Tongue (tissue), 1 donor: ENCODE measurements at regions not wholly inside any gene's neighbourhood (a gene's known extent, or its start where the extent isn't known, plus 50 kb on each side); places are given as distances from the start of the nearest gene placed in this dataset.

Experiments
- DNase-seq: peaks from one replicate; pipeline ENCODE4 v3.0.0-alpha.2; 2015

- DNase-seq = no peak
Measured at GRCh38 chr12:114976372-114976771, 292.4 kb upstream of the TBX3 start.

GRCh38 chr12:114975640-114976310 is 291.8 kb upstream of the TBX3 start:
- no peak for DNase-seq

GRCh38 chr12:114974826-114975639 is 291.1 kb upstream of the TBX3 start:
- DNase-seq = peak; percentile 32

- no peak for DNase-seq
Measured at GRCh38 chr12:114974333-114974732, 290.4 kb upstream of the TBX3 start.

- DNase-seq = no peak
Measured at GRCh38 chr12:114968727-114969126, 284.8 kb upstream of the TBX3 start.

- DNase-seq = peak; percentile 33
Measured at GRCh38 chr12:114967151-114967550, 283.2 kb upstream of the TBX3 start.

- no peak for DNase-seq
Measured at GRCh38 chr12:114964841-114965240, 280.9 kb upstream of the TBX3 start.

- no peak for DNase-seq
Measured at GRCh38 chr12:114963846-114964245, 279.9 kb upstream of the TBX3 start.

- DNase-seq = peak; percentile 64
Measured at GRCh38 chr12:114961491-114961890, 277.5 kb upstream of the TBX3 start.

GRCh38 chr12:114958538-114958937 is 274.6 kb upstream of the TBX3 start:
- DNase-seq = no peak

GRCh38 chr12:114957225-114957624 is 273.2 kb upstream of the TBX3 start:
- no peak for DNase-seq

- no peak for DNase-seq
Measured at GRCh38 chr12:114955414-114956014, 271.5 kb upstream of the TBX3 start.

GRCh38 chr12:114954511-114955055 is 270.6 kb upstream of the TBX3 start:
- no peak for DNase-seq

- peak; percentile 85 for DNase-seq
Measured at GRCh38 chr12:114952573-114953271, 268.7 kb upstream of the TBX3 start.

- DNase-seq = no peak
Measured at GRCh38 chr12:114949058-114949820, 265.3 kb upstream of the TBX3 start.

GRCh38 chr12:114945351-114945750 is 261.4 kb upstream of the TBX3 start:
- no peak for DNase-seq

GRCh38 chr12:114944736-114945135 is 260.8 kb upstream of the TBX3 start:
- no peak for DNase-seq

GRCh38 chr12:114943601-114944000 is 259.6 kb upstream of the TBX3 start:
- DNase-seq = no peak

- DNase-seq = no peak
Measured at GRCh38 chr12:114938487-114939210, 254.7 kb upstream of the TBX3 start.

- no peak for DNase-seq
Measured at GRCh38 chr12:114936148-114937079, 252.4 kb upstream of the TBX3 start.
